ENCODE measurements at regions not wholly inside any gene's neighbourhood (a gene's known extent, or its start where the extent isn't known, plus 50 kb on each side); places are given as distances from the start of the nearest gene placed in this dataset.
"Not testable (repeated sequence)": the region's sequence is repeated elsewhere in the genome, so short reads cannot be mapped to it uniquely, and the experiment has no call there.

- TF ChIP-seq CTCF (IDR thresholded peaks at IDR 0.05; ENCODE audit: low read depth, low read length, poor library complexity, severe bottlenecking); EZH2phosphoT487 (IDR thresholded peaks at IDR 0.05; ENCODE audit: borderline replicate concordance, low read length): not testable (repeated sequence)
These were observed 626.7 kb upstream of the KCNMB2 start for GRCh38 chr3:177909530-177909929.
